ENCODE measurements at regions not wholly inside any gene's neighbourhood (a gene's known extent, or its start where the extent isn't known, plus 50 kb on each side); places are given as distances from the start of the nearest gene placed in this dataset.

DNA sequence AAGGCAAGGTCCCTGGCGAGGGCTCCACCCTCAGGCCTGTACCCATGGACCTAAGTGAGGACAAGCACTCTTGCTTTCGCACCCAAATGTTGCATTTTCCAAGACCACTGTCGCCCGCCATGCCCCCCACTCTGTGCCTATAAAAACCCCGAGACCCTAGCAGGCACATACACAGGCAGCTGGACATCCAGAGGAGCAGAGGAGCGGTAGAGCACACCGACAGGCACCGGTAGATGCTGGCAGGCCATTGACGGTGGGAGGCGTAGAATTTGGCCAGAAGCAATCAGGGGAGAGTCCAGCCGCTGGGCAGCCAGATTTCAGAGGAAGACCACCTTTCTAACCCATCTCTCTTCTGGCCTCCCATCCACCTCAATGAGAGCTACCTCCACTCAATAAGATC lies 715.2 kb upstream of the AADAT start:
- Histone ChIP-seq H3K4me3 (no peak overlapping the region), H3K4me1 (ENCODE audit: insufficient read depth) (no peaks in the 10 kb centered on the region), H3K27me3 (ENCODE audit: insufficient read depth) (no peaks in the 10 kb centered on the region), H3F3A (replicated peaks; ENCODE audit: low read depth) (no peaks in the 10 kb centered on the region), H3K79me2 (replicated peaks; ENCODE audit: insufficient read depth) (no peaks in the 10 kb centered on the region), H3K4me2 (no peak overlapping the region), H3K9me2 (ENCODE audit: insufficient read depth) (peaks cover 3% of the 10 kb centered on the region; the same call in 1 of the 2 replicates), H3K36me3 (ENCODE audit: insufficient read depth) (no peaks in the 10 kb centered on the region), H4K20me1 (replicated peaks; ENCODE audit: insufficient read depth) (no peaks in the 10 kb centered on the region), H2AFZ (no peak overlapping the region), H3K27ac (ENCODE audit: low read depth) (no peak overlapping the region)
- Mint-ChIP-seq H3K27me3 (ENCODE audit: insufficient read depth, low read depth, poor library complexity) (peaks cover 2% of the 10 kb centered on the region), H3K4me3 (no peak overlapping the region), H3K36me3 (ENCODE audit: low read depth) (peaks cover 4% of the 10 kb centered on the region; the same call in 1 of the 3 replicates), H3K27ac (no peak overlapping the region), H3K9me3 (peaks cover 10% of the 10 kb centered on the region; the same call in 2 of the 3 replicates), H3K4me1 (no peaks in the 10 kb centered on the region)
- ATAC-seq (no peak), DNase-seq (ENCODE audit: low spot score) (no peak)
- TF ChIP-seq EZH2 (IDR thresholded peaks at IDR 0.05; ENCODE audit: low read depth, unreplicated experiment) (no peak), NANOG (IDR thresholded peaks at IDR 0.05; ENCODE audit: borderline replicate concordance) (no peak), ZNF114 (CRISPR knock-in tag; IDR thresholded peaks at IDR 0.05) (no peak), STAT1 (IDR thresholded peaks at IDR 0.05; ENCODE audit: unreplicated experiment) (no peak), JUNB (IDR thresholded peaks at IDR 0.05; ENCODE audit: unreplicated experiment) (no peak), CREB1 (CRISPR knock-in tag; IDR thresholded peaks at IDR 0.05; ENCODE audit: low read depth) (no peak), EZH2phosphoT487 (IDR thresholded peaks at IDR 0.05; ENCODE audit: unreplicated experiment) (no peak)
- TF ChIP-seq, protein P1, sequence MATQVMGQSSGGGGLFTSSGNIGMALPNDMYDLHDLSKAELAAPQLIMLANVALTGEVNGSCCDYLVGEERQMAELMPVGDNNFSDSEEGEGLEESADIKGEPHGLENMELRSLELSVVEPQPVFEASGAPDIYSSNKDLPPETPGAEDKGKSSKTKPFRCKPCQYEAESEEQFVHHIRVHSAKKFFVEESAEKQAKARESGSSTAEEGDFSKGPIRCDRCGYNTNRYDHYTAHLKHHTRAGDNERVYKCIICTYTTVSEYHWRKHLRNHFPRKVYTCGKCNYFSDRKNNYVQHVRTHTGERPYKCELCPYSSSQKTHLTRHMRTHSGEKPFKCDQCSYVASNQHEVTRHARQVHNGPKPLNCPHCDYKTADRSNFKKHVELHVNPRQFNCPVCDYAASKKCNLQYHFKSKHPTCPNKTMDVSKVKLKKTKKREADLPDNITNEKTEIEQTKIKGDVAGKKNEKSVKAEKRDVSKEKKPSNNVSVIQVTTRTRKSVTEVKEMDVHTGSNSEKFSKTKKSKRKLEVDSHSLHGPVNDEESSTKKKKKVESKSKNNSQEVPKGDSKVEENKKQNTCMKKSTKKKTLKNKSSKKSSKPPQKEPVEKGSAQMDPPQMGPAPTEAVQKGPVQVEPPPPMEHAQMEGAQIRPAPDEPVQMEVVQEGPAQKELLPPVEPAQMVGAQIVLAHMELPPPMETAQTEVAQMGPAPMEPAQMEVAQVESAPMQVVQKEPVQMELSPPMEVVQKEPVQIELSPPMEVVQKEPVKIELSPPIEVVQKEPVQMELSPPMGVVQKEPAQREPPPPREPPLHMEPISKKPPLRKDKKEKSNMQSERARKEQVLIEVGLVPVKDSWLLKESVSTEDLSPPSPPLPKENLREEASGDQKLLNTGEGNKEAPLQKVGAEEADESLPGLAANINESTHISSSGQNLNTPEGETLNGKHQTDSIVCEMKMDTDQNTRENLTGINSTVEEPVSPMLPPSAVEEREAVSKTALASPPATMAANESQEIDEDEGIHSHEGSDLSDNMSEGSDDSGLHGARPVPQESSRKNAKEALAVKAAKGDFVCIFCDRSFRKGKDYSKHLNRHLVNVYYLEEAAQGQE (IDR thresholded peaks at IDR 0.05; ENCODE audit: unreplicated experiment), result no peak
- TF ChIP-seq, protein P2, sequence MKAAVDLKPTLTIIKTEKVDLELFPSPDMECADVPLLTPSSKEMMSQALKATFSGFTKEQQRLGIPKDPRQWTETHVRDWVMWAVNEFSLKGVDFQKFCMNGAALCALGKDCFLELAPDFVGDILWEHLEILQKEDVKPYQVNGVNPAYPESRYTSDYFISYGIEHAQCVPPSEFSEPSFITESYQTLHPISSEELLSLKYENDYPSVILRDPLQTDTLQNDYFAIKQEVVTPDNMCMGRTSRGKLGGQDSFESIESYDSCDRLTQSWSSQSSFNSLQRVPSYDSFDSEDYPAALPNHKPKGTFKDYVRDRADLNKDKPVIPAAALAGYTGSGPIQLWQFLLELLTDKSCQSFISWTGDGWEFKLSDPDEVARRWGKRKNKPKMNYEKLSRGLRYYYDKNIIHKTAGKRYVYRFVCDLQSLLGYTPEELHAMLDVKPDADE (IDR thresholded peaks at IDR 0.05), result no peak
- TF ChIP-seq, protein P3, sequence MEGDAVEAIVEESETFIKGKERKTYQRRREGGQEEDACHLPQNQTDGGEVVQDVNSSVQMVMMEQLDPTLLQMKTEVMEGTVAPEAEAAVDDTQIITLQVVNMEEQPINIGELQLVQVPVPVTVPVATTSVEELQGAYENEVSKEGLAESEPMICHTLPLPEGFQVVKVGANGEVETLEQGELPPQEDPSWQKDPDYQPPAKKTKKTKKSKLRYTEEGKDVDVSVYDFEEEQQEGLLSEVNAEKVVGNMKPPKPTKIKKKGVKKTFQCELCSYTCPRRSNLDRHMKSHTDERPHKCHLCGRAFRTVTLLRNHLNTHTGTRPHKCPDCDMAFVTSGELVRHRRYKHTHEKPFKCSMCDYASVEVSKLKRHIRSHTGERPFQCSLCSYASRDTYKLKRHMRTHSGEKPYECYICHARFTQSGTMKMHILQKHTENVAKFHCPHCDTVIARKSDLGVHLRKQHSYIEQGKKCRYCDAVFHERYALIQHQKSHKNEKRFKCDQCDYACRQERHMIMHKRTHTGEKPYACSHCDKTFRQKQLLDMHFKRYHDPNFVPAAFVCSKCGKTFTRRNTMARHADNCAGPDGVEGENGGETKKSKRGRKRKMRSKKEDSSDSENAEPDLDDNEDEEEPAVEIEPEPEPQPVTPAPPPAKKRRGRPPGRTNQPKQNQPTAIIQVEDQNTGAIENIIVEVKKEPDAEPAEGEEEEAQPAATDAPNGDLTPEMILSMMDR (conservative IDR thresholded peaks at IDR 0.05; ENCODE audit: low read depth in 2 of 2), result no peak

Measured in GM23338 (cell line).